HG03571 (cell line): ENCODE measurements at regions not wholly inside any gene's neighbourhood (a gene's known extent, or its start where the extent isn't known, plus 50 kb on each side); places are given as distances from the start of the nearest gene placed in this dataset.
"Not testable (repeated sequence)": the region's sequence is repeated elsewhere in the genome, so short reads cannot be mapped to it uniquely, and the experiment has no call there.

Experiments used
- ATAC-seq: cut with Tn5 transposase; IDR thresholded peaks from one replicate; pipeline ENCODE4 v1.9.1; 2021; ENCODE audit not compliant: unreplicated experiment

DNA sequence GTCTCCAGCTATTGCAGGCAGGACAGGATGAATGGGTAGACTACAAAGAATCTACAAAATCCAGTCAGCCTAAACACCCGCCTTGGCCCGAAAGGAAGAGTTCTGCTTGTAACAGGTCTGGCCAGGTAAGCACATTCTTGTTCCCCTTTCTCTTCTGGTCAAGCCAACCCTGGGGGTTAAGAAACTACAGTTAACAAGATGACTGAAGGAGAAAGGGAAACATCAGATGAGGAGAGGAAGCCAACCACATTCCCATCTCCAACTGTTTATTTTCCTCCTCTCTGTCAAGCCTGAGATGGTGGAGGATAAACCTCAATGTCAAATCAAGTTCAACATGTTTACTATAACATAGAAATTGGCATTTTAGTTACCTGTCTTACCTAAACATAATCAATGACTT, 198.9 kb downstream of the IPMK start:
- no peak for ATAC-seq

DNA sequence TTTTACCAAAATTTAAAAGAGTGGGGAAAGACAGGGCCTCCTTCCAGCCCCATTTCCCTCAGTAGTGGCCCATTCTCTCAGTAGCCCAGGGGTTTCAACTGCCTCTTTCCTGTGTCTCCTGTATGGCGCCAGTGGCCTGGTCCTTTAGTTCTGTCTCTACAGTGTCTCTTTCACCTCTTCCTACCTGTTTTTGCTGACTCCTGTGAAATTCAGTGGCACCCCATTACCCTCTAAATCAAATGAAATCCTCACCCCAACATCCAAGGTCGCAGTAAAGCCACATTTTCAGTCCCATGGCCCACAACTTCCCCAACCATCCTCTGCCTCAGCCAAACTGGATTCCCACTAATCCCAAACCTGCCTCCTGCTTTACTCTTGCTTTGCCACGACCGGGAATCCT, 200.7 kb downstream of the IPMK start:
- no peak for ATAC-seq

DNA sequence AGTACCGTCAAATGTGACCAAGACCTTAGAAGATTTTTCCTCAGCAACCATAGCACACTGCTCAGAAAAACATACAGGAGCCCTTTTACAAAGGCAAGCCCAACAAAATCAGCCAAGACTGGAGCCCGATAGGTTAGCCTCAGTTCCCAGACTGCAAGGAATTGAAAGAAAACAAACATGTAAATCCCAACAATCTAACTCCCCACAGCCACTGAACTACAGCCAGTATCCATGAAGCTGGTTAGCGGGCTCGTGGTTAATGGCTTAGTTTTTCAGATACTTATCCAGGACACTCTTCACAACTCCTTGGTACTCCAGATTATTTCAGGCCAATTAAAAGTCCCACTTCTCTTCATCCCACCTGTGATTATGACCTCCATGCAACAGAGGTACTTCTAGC, 201.6 kb downstream of the IPMK start:
- ATAC-seq, result no peak

DNA sequence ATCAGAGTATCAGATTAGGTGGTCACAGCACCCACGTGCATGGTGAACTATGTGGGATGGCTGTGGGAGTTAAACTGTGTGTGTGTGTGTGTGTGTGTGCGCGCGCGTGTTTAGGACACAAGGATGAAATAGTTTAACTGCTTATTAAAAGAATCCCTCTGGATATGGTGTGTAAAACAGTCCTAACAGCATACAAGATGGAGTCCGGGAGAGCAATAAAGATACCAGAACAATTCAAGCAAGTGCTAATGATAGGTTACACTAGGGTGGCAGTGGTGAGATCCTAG, 202.2 kb downstream of the IPMK start:
- ATAC-seq, result no peak

DNA sequence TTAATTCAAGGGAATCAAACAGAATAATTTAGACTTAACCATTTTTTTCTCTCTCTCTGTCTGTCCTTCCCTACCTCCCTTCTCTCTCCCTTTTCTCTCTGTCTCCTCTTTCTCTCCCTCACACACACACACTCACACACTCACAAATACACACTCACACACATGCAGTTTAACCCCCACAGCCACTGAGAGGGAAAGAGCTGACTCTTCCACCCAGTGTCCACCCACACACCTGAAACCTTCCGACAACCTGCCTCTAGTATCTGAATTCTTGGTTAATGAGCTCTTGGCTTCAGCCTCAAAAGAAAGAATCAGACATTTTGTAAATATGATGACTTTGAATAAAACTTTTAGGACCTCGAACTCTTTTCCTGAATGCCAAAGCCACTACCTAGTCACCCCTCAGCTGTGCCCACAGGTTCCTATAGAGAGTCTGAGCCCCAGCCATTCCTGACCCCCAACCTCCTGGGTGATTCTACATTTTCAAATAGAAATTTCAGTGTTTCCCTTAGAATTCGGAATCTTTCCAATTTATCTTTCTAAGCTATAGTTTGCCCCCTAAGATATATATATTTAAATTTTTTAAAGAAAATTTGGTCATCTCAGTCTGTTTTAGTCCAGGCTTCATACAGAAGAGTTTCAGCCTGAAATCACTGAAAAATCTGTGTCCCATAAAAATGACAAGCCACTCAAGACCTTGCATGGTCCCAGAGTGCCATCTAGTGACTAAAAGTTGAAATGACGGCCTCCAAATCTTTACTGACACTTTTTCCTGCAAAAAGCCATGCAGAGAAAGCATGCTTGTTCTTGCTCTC, 202.8 kb downstream of the IPMK start:
- no peak for ATAC-seq

DNA sequence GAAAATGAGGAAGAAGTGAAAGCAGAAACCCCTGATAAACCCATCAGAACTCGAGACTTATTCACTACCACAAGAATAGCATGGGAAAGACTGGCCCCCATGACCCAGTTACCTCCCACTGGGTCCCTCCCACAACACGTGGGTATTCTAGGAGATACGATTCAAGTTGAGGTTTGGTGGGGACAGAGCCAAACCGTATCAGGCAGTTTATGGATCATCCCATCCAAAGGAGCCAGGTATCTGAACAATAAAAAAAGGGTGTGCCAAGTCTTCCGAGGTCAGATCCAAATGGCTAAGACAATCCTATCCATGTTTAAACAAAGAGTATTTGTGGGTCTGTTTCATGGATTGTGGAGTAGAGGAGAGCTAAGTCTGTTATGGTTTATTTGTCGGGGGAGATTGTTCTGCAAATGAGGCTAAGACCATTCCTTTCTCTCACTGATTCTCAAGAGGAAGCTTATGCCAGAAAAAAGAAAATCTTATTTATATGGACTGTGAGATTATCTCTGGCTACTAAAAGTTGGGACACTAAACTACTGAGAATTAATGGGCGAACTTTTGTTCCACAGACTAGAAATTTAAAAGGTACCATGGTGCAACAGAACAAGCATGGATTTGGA, 203.7 kb downstream of the IPMK start:
- ATAC-seq, result no peak

DNA sequence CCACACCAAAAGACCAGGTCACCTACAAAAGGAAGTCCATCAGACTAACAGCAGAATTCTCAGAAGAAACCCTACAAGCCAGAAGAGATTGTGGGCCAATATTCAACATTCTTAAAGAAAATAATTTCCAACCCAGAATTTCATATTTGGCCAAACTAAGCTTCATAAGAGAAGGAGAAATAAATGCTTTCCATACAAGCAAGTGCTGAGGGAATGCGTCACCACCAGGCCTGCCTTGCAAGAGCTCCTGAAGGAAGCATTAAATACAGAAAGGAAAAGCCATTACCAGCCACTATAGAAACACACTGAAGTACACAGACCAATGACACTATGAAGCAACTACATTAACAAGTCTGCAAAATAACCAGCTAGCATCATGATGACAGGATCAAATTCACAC, 209.0 kb downstream of the IPMK start:
- not testable (repeated sequence) for ATAC-seq

DNA sequence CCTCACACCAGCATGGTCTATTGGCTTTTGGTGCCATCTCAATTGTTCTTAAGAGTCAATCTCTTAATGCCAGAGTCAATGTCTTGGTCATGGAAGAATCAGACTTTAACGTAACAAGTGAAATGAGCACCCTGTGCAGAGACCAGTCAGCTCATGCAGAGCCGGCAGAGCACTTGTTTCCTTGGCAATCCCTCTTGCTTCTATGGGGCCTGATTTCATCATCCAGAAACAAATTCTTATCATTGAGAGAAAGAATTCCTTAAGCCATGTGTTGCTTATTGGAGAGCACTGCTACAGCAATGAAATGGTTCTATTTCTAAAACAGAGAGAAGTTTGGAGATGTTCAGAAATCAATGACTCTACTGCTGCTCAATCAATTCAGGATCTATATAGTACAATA, 212.8 kb downstream of the IPMK start:
- no peak for ATAC-seq

DNA sequence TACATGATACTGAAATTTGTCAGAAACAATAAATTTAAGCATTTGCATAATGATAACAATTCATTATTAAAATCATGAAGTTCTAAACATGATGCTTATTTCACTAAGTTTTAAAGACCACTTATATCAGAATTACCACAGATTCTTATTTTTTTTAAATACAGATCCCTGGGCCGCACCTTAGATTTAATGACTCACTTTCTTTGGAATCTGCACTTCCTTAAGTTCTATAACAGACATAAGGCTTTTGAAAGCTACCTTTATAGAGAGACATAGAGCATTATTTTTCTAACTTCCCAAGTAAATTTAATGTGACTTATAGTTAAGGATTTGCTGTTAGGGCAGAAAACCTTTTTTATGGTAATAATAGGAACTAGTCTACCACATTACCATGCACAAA, 214.9 kb downstream of the IPMK start:
- no peak for ATAC-seq

DNA sequence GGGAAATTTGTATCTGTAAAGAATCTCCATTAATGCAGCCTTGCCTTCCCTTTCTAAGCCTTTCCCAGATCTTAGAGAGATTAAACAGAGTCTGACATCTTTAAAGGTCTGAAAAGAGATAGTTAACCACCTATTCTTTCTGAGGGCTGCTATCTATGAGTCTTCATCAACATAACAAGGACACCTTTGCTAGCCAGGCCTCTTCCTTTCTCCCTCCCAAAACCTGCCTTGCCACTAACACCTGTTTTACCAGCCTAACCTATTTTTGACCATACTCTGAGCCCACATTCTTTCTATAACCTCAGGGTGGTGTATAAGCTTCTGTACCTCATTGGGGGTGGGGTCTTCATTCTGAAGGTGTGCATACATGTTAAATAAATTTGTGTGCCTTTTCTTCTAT, 217.1 kb downstream of the IPMK start:
- ATAC-seq, result no peak

DNA sequence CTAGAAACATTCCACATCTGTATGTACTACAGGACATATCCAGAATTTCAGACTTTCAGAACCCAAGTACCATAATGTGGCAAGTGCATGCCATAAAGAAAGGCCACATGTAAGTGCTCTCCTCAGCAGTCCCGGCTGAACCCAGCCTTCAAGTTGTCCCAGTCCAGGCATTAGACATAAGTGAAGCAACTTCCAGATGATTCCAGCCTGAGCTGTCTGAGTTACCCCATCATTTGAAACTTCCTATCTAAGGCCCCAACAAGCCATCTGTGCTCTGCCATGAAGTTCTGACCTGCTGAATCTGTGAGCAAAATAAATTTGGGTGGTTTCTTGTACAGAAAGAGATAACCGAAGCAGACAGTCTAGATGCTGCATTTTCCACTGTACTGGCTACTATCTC, 218.8 kb downstream of the IPMK start:
- no peak for ATAC-seq

DNA sequence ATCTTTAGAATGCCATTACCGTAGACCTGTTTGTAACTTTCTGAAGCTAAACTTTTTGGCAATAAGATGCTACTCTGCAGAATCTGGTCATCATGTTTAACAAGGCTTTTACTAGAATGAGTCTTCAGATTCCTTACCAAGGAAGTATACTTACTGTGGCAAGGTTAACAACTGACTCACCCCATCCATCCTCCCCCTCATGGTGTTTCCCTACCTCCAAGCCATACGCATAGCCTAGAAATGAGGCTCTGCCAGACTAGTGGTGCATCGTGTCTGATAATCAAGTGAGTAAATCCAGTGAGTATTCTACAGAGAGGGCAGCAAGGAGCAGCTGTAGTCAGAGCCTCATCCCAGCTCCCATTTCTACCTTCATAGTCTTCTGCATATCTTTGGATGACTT, 223.6 kb downstream of the IPMK start:
- no peak for ATAC-seq

DNA sequence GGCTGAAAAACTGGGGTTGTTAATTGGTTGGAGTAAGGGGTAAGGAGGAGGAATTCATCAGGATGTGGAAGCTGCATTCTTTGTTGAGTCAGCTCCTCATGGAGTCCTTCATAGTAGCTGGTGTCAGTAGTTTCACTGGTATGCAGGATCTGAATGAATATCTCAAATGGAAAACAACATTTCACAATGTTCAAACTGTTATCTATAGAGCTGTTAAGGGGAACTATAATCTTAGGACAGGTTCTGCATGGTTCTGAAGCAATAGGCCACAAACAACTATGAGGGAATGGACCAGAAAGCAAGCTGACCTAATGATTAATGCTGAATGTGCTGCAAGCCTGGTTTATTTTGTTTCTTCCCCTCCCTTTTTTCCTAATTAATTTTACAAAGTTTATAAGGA, 225.8 kb downstream of the IPMK start:
- no peak for ATAC-seq

DNA sequence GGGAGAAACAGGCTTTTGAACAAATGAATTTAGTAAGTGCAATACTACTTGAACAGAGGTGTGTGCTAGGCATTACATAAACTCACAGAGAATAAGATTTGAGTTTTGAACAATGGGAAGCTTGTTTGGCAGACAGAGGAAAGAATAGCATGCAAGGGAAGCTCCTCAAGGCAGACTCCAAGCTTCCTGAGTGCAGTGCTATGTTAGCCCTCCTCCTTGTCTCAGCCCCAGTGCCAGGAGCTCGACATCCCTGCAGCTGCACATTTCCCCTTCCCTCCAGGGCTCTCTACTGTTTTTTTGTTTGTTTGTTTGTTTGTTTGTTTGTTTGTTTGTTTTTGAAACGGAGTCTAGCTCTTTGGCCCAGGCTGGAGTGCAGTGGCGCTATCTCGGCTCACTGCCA, 237.5 kb downstream of the IPMK start:
- no peak for ATAC-seq

DNA sequence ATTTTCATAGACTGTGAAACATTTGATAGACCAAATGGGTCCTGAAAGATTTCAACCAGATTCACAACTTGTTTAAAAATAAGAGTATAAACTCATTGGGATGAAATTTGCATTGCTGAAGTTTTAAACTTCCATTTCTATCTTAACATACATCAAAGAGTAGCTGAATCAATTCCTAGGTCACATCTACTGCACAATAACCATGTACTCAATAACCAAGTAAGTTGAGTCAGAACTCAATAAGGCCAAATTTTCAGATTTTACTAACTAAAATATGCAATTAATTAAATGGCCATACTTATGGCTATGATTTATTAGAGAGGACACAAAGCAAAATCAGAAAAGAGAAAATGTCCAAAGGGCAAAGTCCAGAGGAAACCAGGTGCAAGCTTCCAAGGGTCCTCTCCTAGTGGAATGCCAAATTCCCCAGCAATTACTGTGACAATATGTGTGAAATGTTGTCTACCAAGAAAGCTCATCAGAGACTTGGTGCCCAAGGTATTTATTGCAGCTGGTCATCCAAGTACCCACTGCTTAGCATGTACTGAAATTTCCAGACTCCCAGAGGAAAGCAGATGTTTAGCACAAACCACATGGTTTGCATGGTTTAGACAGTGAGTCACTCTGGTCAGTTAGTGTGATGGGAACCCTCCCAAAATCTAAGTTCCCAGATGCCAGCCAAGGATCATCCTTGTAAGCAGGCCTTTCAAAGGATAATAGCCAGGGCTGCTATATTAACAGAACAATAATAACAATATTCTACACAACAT, 238.9 kb downstream of the IPMK start:
- no peak for ATAC-seq

DNA sequence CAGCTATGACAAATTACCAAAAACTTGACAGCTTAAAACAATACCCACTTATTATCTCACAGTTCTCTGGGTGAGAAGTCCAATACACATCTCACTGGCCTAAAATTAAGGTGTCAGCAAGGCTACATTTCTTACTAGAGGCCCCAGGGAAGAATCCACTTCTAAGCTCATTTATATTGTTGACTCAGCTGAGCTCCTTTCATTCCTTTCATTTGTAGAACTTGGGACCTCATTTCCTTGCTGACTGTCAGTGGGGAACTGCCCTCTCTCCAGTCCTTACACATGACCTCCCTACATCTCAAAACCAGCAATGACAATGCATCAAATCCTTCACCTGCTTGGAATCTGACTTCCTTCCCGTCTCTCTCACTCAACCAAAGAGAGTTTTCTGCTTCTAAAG, 240.3 kb downstream of the IPMK start:
- ATAC-seq, result no peak

DNA sequence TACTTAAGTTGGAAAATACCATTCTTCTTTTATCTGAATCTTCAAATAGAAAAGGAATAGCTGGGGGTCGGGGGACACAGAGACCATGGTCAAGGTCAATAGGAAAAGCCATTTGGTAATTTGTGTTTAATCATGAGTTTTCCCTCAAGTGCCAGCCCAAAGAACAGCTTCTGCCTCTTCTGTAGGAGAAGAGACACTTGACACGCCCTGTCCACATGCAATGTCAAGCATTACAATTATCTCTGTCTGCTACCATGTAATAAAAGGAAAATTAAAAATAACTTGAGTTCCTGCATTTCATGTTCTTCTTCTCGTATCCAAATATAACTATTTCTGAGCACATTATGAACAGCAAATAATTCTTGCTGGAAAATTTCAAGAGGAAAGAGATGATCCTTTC, 241.7 kb downstream of the IPMK start:
- ATAC-seq, result no peak

DNA sequence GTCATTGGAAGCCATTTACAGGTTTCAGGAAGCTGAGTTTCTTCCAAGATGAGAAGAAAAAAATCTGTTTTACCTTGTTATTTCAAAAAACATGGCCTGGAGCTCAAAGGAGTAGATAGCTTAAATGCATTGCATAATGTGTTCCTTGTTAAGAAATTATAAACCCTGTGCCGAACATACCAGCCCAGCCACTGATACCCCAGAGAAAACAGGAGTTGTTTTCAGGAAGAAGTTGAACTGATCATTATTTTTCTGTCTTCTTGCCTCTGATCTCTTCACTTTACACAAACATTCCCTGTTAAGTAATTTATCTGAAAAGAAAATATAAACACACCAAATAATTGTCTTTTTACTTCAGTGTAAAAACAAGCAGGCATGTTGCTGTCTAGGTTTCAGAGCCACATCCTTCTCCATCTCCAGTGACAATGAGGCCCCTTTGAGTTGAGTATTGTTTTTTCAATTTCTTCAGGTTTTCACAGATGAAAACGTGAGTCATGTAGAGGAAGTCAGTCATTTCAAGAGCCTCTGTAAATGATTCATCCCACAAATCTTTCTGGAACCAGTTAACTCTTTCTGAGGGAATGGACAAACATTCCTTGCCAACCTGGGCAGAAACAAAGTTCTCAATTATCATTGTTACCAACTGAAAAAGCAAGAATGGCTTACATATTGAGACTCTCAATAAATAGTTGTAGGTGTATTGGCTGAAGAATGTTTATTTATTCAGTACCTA, 244.2 kb downstream of the IPMK start:
- ATAC-seq, result no peak

DNA sequence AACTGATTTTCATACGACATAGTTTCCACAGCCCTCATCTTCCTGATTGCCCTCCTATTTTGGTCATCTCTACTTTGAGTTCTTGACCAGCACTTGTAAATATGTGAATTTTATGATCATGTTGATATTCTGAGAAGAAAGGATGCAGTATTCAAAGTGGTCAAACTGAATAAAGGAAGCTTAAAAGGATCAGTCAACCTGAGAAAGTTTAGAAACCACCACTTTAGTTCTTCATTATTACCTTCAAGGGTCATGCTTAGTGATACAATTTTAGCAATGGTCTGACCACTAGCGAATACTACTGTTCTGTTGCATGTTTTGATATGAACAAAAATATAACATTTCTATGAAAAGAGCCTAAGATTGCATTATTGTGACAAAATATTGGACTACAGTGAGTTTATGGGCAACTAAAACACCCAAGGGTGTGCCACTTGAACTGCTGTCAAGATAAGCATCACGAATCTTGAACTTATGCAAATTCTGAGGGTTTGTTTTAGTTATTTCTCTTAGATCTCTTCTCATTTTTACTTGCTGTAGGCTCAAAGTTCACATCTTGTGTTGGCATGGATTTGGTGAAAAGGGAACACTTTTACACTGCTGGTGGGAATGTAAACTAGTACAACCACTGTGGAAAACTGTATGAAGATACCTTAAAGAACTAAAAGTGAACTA, 247.7 kb downstream of the IPMK start:
- ATAC-seq, result no peak

DNA sequence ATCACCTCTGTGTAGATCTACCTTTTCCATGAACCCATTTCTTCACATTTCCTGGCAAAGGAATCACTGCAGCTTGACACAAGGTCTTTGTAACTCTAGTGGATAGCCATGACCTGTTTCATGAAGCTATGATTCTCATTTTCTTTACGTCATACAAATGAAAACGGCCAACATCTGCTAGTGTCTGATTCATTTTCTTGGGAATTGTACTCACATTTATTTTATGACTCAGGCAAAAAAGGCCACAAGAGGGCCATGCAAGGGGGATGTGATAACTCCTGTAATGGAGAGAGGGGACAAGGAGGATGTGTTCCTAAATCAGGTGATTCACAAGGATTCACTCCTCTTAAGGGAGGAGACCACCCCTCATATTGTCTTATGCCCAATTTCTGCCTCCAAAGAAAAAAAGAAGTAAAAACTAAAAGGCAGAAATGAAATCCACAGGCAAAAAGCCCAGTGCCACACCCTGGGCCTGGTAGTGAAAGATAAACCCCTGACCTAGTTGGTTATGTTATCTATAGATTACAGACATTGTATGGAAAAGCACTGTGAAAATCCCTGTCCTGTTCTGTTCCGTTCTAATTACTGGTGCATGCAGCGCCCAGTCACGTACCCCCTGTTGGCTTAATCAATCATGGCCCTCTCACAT, 249.9 kb downstream of the IPMK start:
- no peak for ATAC-seq

DNA sequence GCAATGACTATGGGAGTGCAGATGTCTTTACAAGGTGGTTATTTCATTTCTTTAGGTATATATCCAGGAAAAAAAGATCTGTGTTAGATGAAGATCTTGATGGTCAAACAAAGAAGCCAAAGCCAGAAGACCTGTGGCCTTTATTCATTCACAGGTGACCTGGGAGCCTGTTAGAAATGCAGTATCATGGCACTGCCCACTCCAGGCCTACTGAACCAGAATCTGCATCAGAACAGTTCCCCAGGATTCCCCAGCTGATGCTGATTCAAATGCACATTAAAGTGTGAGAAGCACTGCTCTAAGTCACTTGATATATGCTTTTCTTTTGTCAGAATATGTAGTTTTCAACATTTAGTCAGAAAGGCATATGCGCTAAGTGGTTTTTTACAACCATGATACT, 251.1 kb downstream of the IPMK start:
- no peak for ATAC-seq
